GM21367 (cell line): ENCODE measurements at regions not wholly inside any gene's neighbourhood (a gene's known extent, or its start where the extent isn't known, plus 50 kb on each side); places are given as distances from the start of the nearest gene placed in this dataset.
"Not testable (repeated sequence)": the region's sequence is repeated elsewhere in the genome, so short reads cannot be mapped to it uniquely, and the experiment has no call there.

Source experiments
- ATAC-seq: cut with Tn5 transposase; IDR thresholded peaks from one replicate; pipeline ENCODE4 v1.9.1; 2021; ENCODE audit not compliant: unreplicated experiment

DNA sequence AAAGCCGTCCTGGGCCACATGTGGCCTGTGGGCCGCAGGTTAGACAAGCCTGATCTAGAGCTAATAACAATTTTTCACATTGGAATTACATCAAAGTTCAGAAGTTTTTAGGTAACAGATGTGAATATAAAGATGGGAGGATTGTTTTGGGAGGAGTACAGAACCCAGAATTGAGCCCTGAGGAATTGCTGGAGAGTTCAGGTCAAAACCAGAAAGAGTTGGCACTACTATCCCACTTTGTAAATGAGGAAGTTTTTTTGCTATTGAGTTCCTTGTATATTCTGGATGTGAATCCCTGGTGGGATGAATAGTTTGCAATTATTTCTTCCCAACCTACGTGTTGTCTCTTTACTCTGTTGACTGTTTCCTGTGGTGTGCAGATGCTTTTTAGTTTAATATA lies 109.5 kb upstream of the LIPC start:
- ATAC-seq = no peak

DNA sequence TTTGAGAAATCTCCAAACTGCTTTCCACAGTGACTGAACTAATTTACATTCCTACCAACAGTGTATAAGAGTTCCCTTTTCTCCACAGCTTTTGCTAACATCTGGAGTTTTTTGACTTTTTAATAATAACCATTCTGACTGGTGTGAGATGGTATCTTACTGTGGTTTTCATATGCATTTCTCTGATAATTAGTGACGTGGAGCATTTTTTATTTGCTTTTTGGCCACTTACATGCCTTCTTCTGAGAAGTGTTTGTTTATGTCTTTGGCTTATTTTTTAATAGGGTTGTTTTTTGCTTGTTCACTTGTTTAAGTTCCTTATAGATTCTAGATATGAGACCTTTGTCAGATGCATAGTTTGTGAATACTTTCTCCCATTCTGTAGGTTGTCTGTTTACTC lies 108.5 kb upstream of the LIPC start:
- not testable (repeated sequence) for ATAC-seq

DNA sequence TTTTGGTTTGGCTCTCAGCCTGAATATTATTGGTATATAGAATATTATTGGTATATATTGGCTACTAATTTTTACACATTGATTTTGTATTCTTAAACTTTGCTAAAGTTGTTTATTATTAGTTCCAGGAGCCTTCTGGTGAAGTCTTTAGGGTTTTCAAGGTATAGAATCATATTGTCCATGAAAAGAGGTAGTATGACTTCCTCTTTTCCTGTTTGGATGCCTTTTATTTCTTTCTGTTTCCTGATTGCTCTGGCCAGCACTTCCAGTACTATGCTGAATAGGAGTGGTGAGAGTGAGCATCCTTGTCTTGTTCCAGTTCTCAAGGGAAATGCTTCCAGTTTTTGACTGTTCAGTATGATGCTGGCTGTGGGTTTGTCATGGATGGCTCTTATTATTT lies 107.3 kb upstream of the LIPC start:
- ATAC-seq = no peak

DNA sequence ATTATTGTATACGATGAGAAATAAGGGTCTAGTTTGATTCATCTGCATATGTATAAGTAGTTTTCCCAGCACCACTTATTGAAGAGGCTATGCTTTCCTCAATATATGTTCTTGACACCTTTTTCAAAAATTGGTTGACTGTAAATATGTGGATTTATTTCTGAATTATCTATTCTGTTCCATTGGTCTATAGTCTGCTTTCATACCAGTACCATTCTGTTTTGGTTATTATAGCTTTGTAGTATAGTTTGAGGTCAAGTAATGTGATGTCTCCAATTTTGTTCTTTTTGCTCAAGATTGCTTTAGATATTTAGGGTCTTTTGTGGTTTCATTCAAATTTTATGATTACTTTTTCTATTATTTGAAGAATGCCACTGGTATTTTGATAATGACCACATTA lies 103.8 kb upstream of the LIPC start:
- ATAC-seq = no peak

DNA sequence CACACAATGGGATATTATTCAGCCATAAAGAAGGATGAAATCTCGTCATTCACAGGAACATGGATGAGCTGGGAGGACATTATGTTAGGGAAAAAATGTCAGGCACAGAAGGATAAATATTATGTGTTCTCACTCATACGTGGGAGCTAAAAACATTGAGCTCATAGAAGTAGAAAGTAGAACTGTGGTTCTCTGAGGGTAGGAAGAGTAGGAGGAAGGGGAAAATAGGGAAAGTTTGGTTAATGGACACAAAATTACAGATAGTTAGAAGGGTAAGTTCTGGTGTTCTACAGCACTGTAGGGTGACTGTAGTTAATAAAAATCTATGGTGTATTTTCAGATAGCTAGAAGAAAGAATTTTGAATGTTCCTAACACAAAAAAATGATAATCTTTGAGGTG lies 102.6 kb upstream of the LIPC start:
- no peak for ATAC-seq

DNA sequence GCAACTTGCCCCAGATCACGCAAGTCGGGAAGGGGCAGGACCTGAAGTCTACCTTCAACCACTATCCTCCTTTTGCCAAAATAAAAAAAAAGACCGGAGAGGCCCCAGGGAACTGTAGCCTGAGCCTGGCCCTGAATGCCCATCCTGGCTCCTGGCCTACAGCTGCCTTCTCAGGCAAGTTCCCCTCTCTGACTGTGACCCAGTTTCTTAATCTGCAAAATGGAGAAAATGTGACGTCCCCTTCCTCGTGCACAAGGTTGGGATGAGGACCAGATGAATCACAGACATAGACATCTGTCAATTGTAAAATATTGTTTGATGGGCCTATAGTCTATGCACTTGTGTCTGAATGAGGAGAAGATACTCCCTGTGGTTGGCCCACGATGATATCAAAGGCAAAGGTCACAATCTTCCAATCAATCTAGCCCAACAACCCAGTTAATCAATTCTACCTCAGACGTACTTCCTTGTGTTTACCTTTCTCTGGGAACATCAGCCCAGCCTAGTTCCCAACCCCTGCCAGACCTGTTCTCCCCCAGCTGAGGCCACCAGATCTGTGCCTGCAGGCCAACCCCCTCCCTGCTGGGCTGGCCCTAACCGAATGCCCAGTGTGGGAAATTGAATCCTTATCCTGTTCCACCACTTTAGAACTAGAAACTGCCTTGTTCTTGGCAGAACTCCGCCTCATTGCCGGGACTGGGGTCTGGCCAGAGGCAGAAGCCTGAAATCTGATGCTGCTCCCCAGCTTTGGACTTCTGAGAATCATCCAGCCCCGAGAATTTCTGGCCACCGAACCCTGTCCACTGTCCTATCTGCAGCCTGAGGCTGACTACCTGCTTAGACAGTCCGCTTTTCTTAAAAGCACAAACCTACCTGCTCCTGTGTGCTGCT lies 101.8 kb upstream of the LIPC start:
- no peak for ATAC-seq

DNA sequence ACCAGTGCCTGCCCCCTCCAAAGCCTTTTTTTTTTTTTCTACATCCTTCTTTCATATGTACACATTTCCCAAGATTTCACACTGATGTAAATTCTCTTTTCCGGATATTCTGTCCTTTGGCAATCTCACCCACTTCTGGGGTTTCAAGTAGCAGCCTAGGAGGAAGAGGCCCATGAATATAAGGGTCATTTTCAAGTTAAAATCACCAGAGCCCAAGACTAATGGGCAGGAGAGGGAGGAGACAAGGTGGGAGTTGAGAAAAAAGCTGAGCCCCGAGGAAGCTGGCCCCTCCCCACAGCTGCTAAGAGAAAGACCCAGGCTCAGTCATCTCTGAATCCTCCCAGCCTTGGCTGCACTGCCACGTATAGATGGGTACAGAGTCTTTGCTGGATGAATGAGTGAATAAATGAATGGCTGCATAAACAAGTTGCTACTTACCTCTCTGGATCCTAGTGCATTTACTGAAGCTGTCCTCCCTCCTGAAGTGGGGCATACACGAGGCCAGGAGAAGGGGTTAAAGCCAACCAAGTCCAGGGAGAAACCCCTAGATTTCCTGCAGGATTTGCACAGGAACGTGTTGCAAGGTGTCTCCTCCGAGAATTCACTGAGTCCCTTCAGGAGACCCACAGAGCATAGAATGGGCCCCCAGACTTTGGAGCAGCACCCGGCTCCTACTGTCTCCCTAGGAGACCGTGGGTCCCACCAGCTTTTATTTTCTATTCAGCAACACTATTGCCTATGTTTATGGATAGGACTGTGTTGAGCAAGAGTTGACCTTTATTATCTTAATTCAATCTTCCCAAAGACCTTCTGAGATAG lies 100.8 kb upstream of the LIPC start:
- no peak for ATAC-seq

DNA sequence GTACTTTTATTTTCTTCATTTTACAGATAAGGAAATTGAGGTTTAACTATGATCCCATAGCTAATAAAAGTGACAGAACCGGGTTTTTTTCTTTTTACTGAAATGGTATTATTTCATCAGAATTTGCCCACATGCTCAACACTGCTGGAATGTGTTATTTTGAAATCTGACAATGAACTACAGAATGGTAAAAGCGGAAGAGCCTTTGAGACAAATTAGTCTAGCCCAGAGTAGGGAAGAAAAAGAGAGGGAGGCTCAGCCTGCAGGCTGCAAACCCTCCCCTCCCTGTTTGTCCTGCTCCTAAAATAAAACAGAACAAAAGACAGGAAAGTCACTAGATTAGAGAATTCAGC lies 100.3 kb upstream of the LIPC start:
- ATAC-seq = no peak

GRCh38 chr15:58331913-58332675 lies 99.7 kb upstream of the LIPC start:
- ATAC-seq = peak; percentile 56

- peak; percentile 10 for ATAC-seq
Observed at GRCh38 chr15:58332676-58333400, 99.0 kb upstream of the LIPC start.

GRCh38 chr15:58334803-58335202 lies 97.0 kb upstream of the LIPC start:
- no peak for ATAC-seq

GRCh38 chr15:58336161-58336560 lies 95.6 kb upstream of the LIPC start:
- no peak for ATAC-seq

- ATAC-seq = no peak
Observed at GRCh38 chr15:58340176-58340575, 91.6 kb upstream of the LIPC start.

GRCh38 chr15:58342508-58342907 lies 89.3 kb upstream of the LIPC start:
- no peak for ATAC-seq

- ATAC-seq = no peak
Observed at GRCh38 chr15:58344213-58345070, 87.3 kb upstream of the LIPC start.

GRCh38 chr15:58346361-58346760 lies 85.4 kb upstream of the LIPC start:
- ATAC-seq = no peak

DNA sequence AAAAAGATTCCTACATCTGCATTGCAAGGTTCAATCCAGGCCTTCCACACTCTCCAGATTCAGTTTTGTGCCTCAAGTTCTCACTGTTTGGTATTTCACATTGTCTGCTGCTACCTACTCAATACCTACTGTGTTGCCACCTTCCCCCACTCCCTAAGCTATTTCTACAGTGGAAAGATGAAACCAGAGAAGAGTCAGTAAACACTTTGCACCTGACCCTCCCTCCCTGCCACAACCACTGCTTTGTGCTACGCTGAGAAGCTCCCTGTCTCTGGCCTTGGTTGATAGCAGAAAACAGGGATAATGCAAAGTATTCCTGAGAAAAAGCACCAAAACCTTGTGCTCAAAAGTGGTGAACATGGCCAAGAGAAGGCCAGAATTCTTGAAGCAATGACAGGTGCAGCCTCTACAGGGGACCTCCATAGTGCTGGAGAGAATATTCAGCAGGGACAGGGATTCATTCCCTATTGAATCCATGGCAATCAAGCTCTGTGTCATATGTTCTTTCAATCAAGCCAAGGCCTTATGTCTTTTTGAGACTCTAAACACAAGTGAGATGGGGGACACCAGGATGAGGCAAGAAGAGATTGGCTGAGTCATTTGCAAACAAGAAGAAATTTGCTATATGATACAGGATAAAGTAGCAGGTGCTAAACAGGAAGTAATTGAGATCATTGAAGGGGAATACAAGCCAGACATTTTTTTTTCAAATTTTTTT lies 83.5 kb upstream of the LIPC start:
- ATAC-seq = no peak

DNA sequence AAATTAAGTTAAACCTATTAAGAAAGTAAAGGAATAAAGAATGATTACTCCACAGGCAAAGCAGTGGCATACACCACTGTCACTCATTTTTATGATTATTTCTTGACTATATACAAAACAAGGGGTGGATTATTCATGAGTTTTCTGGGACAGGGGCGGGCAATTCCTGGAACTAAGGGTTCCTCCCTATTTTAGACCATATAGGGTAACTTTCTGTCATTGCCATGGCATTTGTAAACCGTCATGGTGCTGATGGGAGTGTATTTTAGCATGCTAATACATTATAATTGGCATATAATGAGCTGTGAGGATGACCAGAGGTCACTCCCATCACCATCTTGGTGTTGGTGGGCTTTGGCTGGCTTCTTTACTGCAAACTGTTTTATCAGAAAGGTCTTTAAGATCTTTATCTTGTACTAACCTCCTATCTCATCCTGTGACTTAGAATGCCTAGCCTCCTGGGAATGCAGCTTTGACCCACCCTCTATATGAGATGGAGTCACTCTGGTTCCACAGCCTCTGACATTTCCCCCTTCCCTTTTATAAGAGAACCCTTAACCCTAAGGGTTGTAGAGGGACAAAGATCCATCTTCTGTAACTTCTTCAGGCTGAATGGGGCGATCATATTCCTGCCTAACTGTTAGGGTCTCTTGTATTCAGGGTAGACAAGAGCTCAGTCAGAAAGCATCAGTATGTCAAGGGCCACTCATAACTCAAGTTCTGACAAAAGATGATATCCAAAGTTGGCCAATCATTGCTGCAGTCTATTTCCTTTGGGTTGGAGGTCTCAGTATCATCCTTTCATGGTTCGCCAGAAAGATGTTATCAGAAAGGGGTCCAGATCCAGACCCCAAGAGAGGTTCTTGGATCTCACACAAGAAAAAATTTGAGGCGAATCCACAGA lies 79.5 kb upstream of the LIPC start:
- no peak for ATAC-seq
